Hepatocyte (in vitro differentiated cells): ENCODE measurements at regions not wholly inside any gene's neighbourhood (a gene's known extent, or its start where the extent isn't known, plus 50 kb on each side); places are given as distances from the start of the nearest gene placed in this dataset.

Source experiments
- EZH2 ChIP-seq: fragments of 200-600 bp; sonication (generic); IDR thresholded peaks from 2 replicates; pipeline ENCODE4 v1.6.1; 2016; ENCODE audit warnings: antibody characterized with exemption, mild to moderate bottlenecking, borderline replicate concordance
- EZH2phosphoT487 ChIP-seq: fragments of 200-600 bp; sonication (generic); IDR thresholded peaks from one replicate; pipeline ENCODE4 v1.6.1; 2018; ENCODE audit warnings: antibody characterized with exemption, mild to moderate bottlenecking, low read depth, moderate library complexity; ENCODE audit not compliant: unreplicated experiment, severe bottlenecking
- TF ChIP-seq, protein P1 (sequence below): fragments of 200-600 bp; sonication (generic); IDR thresholded peaks from 2 replicates; pipeline ENCODE4 v1.5.1; 2016; ENCODE audit warnings: antibody characterized with exemption, mild to moderate bottlenecking; ENCODE audit not compliant: poor library complexity

DNA sequence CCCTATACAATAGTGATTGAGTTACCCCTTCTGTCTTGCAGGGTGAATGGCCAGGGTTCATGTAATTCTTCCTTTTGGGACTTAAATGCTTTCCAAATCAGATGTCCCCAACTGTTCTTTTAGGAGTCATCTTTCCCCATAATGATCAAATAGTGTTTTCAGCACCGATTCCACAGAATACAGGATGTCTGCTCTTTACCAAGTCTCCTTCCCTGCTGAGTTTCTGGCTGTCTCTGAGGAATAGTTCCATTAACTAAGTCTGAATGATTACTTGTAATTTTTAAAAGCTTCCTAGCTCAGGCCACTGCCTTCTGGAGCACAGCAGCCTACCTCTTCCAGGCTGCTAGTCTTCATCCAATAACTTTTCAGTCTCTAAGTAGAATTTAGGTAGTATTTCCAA is 630.7 kb upstream of the ZNF608 start:
- TF ChIP-seq, protein P1, sequence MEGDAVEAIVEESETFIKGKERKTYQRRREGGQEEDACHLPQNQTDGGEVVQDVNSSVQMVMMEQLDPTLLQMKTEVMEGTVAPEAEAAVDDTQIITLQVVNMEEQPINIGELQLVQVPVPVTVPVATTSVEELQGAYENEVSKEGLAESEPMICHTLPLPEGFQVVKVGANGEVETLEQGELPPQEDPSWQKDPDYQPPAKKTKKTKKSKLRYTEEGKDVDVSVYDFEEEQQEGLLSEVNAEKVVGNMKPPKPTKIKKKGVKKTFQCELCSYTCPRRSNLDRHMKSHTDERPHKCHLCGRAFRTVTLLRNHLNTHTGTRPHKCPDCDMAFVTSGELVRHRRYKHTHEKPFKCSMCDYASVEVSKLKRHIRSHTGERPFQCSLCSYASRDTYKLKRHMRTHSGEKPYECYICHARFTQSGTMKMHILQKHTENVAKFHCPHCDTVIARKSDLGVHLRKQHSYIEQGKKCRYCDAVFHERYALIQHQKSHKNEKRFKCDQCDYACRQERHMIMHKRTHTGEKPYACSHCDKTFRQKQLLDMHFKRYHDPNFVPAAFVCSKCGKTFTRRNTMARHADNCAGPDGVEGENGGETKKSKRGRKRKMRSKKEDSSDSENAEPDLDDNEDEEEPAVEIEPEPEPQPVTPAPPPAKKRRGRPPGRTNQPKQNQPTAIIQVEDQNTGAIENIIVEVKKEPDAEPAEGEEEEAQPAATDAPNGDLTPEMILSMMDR = no peak
- TF ChIP-seq EZH2 = no peak
- no peak for TF ChIP-seq EZH2phosphoT487
